Fibroblast of lung (primary cell): ENCODE measurements at regions not wholly inside any gene's neighbourhood (a gene's known extent, or its start where the extent isn't known, plus 50 kb on each side); places are given as distances from the start of the nearest gene placed in this dataset.
A peak's percentile ranks its signal among the peaks of the same experiment; 100 is the strongest.

Source experiments
- DNase-seq, 2 donors: peaks; one replicate each; pipeline versions ENCODE4 v3.0.0 to v3.0.0-alpha.2; 2010; ENCODE audit warnings: low read depth in 2 of 2
- H2AFZ ChIP-seq: 2 replicates; pipeline ENCODE4 v1.5.1; 2012; ENCODE audit warnings: low read length, control low read depth, inconsistent platforms
- H3K27ac ChIP-seq: 2 replicates; pipeline ENCODE4 v1.5.1; 2011; ENCODE audit warnings: low read length, control low read depth; ENCODE audit not compliant: insufficient read depth
- H3K27me3 ChIP-seq: 2 replicates; pipeline ENCODE4 v1.5.1; 2011; ENCODE audit warnings: mild to moderate bottlenecking, low read length; ENCODE audit not compliant: control insufficient read depth, insufficient read depth
- H3K36me3 ChIP-seq: 2 replicates; pipeline ENCODE4 v1.5.1; 2011; ENCODE audit warnings: low read length; ENCODE audit not compliant: control insufficient read depth, insufficient read depth
- H3K4me1 ChIP-seq: 2 replicates; pipeline ENCODE4 v1.5.1; 2011; ENCODE audit warnings: low read length; ENCODE audit not compliant: control insufficient read depth, insufficient read depth; ENCODE audit errors: extremely low read depth
- H3K4me2 ChIP-seq: 2 replicates; pipeline ENCODE4 v1.5.1; 2011; ENCODE audit warnings: low read length, control low read depth; ENCODE audit not compliant: insufficient read depth; ENCODE audit errors: extremely low read depth
- H3K4me3 ChIP-seq, 4 experiments: fragments of 200-600 bp in 1 of 4; sonication (generic) in 1 of 4; replicated peaks in 1 of 4; 2 replicates each; pipeline ENCODE4 v1.5.1; 2011 to 2016; ENCODE audit warnings: low read length in 4 of 4, low read depth in 3 of 4, mild to moderate bottlenecking in 3 of 4, control low read depth in 2 of 4, inconsistent platforms in 1 of 4, mixed read lengths in 1 of 4; ENCODE audit not compliant: insufficient read depth in 1 of 4; ENCODE audit errors: control extremely low read depth in 1 of 4
- H3K79me2 ChIP-seq: 2 replicates; pipeline ENCODE4 v1.5.1; 2012; ENCODE audit warnings: mild to moderate bottlenecking, low read length, inconsistent platforms; ENCODE audit not compliant: control insufficient read depth, insufficient read depth
- H3K9ac ChIP-seq: 2 replicates; pipeline ENCODE4 v1.5.1; 2011; ENCODE audit warnings: mild to moderate bottlenecking, low read length, control low read depth; ENCODE audit not compliant: insufficient read depth
- H3K9me3 ChIP-seq: 2 replicates; pipeline ENCODE4 v1.5.1; 2012; ENCODE audit warnings: low read depth, low read length; ENCODE audit not compliant: control insufficient read depth, insufficient read depth
- H4K20me1 ChIP-seq: 2 replicates; pipeline ENCODE4 v1.5.1; 2011; ENCODE audit warnings: low read length; ENCODE audit not compliant: control insufficient read depth, insufficient read depth; ENCODE audit errors: extremely low read depth
- EZH2 ChIP-seq: IDR thresholded peaks from 2 replicates; pipeline ENCODE4 v1.5.1; 2012; ENCODE audit warnings: low read length, control low read depth, mild to moderate bottlenecking; ENCODE audit errors: missing control alignments
- TF ChIP-seq, protein P1 (sequence below), 2 donors: IDR thresholded peaks in 1 of 2; conservative IDR thresholded peaks in 1 of 2; 1 replicate in 1 of 2; 2 replicates in 1 of 2; pipeline ENCODE4 v1.5.1; 2011 to 2012; ENCODE audit warnings: low read length in 2 of 2, control low read depth in 1 of 2, inconsistent platforms in 1 of 2, low read depth in 1 of 2, mild to moderate bottlenecking in 1 of 2

DNA sequence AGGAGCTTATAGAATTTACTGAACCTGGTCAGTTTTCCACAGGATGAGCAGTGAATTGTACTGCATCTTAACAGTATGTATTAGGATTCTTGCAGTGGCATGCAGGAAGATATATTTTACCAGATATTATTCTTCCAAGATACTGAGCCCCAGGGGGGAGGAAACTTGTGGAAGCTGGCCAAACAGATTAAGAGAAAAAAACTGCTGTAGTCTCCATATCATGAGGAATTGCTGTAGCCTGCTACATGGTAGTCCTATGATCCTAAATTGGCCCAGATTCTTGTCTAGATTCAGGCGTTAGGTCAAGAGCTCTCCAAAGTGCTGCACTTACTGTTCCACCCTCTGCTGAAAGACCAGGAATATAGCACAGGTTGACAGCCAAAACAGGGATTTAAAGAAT, 275.5 kb upstream of the TAS2R1 start:
- Histone ChIP-seq H3K9ac (no peak overlapping the region), H3K4me2 (no peak overlapping the region), H4K20me1 (no peaks in the 10 kb centered on the region), H3K4me3 (no peak overlapping the region), H3K4me1 (no peaks in the 10 kb centered on the region), H3K79me2 (no peaks in the 10 kb centered on the region), H3K27ac (no peak overlapping the region), H2AFZ (no peak overlapping the region), H3K36me3 (no peaks in the 10 kb centered on the region), H3K9me3 (no peaks in the 10 kb centered on the region), H3K27me3 (no peaks in the 10 kb centered on the region)
- TF ChIP-seq, protein P1, sequence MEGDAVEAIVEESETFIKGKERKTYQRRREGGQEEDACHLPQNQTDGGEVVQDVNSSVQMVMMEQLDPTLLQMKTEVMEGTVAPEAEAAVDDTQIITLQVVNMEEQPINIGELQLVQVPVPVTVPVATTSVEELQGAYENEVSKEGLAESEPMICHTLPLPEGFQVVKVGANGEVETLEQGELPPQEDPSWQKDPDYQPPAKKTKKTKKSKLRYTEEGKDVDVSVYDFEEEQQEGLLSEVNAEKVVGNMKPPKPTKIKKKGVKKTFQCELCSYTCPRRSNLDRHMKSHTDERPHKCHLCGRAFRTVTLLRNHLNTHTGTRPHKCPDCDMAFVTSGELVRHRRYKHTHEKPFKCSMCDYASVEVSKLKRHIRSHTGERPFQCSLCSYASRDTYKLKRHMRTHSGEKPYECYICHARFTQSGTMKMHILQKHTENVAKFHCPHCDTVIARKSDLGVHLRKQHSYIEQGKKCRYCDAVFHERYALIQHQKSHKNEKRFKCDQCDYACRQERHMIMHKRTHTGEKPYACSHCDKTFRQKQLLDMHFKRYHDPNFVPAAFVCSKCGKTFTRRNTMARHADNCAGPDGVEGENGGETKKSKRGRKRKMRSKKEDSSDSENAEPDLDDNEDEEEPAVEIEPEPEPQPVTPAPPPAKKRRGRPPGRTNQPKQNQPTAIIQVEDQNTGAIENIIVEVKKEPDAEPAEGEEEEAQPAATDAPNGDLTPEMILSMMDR (conservative IDR thresholded peaks at IDR 0.05 in 1 of 2, IDR thresholded peaks at IDR 0.05 in 1 of 2; ENCODE audit: low read depth in 1 of 2, low read length in 2 of 2), result no peak
- TF ChIP-seq EZH2, result no peak
- no peak for DNase-seq

DNA sequence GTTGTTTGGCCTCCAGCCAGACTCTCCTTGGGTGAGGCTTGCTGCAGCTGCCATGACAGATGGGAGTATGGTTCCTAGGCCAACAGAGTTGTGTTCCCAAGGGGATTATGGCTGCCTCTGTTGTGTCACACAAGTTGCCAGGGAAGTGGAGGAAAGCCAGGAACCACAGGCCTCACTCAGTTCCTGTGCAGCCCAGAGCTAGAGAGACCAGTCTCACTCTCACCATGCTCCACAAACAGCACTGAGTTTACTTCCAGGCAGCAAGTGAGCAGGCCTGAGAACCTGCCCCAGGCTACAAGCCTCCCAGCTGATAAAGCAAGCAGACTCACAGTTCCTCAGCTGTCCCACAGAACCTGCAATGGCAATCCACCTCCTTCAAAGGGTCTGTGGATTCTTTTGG, 273.6 kb upstream of the TAS2R1 start:
- DNase-seq, result peak; percentile 30 to 71
- TF ChIP-seq, protein P1 (conservative IDR thresholded peaks at IDR 0.05 in 1 of 2, IDR thresholded peaks at IDR 0.05 in 1 of 2; ENCODE audit: low read depth in 1 of 2, low read length in 2 of 2), result no peak
- no peak for TF ChIP-seq EZH2
- Histone ChIP-seq H3K79me2 (no peaks in the 10 kb centered on the region), H3K27ac (no peak overlapping the region), H3K27me3 (no peaks in the 10 kb centered on the region), H4K20me1 (no peaks in the 10 kb centered on the region), H3K36me3 (no peaks in the 10 kb centered on the region), H3K9me3 (no peaks in the 10 kb centered on the region), H3K9ac (no peak overlapping the region), H3K4me2 (no peak overlapping the region), H3K4me3 (no peak overlapping the region), H3K4me1 (no peaks in the 10 kb centered on the region), H2AFZ (no peak overlapping the region)

DNA sequence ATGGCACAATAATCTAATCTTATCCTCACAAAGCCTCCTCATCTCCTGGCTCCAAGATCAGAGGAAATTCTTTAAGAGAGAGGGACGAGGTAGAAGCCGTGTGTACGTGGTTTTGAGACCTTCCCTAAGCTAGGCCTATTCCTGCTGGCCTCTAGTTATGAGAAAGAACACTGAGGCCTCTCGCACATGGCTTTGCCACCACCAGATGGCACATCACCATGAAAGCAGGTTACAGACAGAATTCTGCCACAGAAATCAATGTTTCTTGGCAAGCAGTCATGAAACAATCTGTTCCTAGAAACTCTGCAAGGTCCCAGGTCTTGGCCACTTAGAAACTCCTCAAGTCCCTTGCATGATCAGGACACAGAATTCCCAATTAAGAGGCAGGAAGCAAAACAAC, 268.2 kb upstream of the TAS2R1 start:
- H3K36me3 ChIP-seq, result no peaks in the 10 kb centered on the region
- no peak overlapping the region for H2AFZ ChIP-seq
- no peak overlapping the region for H3K4me2 ChIP-seq
- TF ChIP-seq, protein P1 (conservative IDR thresholded peaks at IDR 0.05 in 1 of 2, IDR thresholded peaks at IDR 0.05 in 1 of 2; ENCODE audit: low read depth in 1 of 2, low read length in 2 of 2), result peak; percentile 33 to 60
- no peak for TF ChIP-seq EZH2
- H3K9ac ChIP-seq, result no peak overlapping the region
- H3K4me1 ChIP-seq, result no peaks in the 10 kb centered on the region
- peak; percentile 19 to 47 for DNase-seq
- no peak overlapping the region for H3K4me3 ChIP-seq
- no peaks in the 10 kb centered on the region for H4K20me1 ChIP-seq
- no peaks in the 10 kb centered on the region for H3K79me2 ChIP-seq
- no peak overlapping the region for H3K27ac ChIP-seq
- H3K27me3 ChIP-seq, result no peaks in the 10 kb centered on the region
- H3K9me3 ChIP-seq, result no peaks in the 10 kb centered on the region
